ENCODE measurements at regions not wholly inside any gene's neighbourhood (a gene's known extent, or its start where the extent isn't known, plus 50 kb on each side); places are given as distances from the start of the nearest gene placed in this dataset.

DNA sequence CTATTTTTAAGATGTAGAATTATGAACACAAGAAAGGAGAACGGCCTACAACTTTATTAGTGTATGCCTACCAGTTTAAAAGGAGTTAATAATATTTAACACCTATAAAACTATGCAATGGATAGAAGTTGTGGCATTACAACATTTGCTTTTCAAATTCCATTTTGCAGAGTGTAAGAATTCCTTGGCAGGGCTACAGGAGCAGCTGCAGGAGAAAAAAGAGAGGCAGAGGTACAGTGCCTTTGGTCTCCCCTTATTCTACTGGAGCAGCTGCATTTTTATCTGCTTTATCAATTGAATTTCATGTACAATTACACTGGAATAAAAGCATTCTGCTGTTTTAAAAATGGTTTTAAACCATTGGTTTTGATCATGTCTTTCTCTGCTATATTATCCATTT lies 145.7 kb upstream of the KCNH8 start:
- intact Hi-C loops (cut with DNase I): no loop called here
- Histone ChIP-seq H3K27me3 (no peaks in the 10 kb centered on the region), H3K4me1 (no peaks in the 10 kb centered on the region), H3K4me3 (no peak overlapping the region), H3K9me3 (no peaks in the 10 kb centered on the region), H3K36me3 (no peaks in the 10 kb centered on the region), H3K27ac (no peak overlapping the region)
- no peak for ATAC-seq
- WGBS (ENCODE audit: insufficient coverage, low coverage, low lambda C conversion rate, missing lambda C conversion rate): 24% methylated on average over 1 of the region's 1 CpG
- TF ChIP-seq POLR2A (IDR thresholded peaks at IDR 0.05): no peak
- TF ChIP-seq, protein P1, sequence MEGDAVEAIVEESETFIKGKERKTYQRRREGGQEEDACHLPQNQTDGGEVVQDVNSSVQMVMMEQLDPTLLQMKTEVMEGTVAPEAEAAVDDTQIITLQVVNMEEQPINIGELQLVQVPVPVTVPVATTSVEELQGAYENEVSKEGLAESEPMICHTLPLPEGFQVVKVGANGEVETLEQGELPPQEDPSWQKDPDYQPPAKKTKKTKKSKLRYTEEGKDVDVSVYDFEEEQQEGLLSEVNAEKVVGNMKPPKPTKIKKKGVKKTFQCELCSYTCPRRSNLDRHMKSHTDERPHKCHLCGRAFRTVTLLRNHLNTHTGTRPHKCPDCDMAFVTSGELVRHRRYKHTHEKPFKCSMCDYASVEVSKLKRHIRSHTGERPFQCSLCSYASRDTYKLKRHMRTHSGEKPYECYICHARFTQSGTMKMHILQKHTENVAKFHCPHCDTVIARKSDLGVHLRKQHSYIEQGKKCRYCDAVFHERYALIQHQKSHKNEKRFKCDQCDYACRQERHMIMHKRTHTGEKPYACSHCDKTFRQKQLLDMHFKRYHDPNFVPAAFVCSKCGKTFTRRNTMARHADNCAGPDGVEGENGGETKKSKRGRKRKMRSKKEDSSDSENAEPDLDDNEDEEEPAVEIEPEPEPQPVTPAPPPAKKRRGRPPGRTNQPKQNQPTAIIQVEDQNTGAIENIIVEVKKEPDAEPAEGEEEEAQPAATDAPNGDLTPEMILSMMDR (IDR thresholded peaks at IDR 0.05): no peak
- DNase-seq: no peak

DNA sequence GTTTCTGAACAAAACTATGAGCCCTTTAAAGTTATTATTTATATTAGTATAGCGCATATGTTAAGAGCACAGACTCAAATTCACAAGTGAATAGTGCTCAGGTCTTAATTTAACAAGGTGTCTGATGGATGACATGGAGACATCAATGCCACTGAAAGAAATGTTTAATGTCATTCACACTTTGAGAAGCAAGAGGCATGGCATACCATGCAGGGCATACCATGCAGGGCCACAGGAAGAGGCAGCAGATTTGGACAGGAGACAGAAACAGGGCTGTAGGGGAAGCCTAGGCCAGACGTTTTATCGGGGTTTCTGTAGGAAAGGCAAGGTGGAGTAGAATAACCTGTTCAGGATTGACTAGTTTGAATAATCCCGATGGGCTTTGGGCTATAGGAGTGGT lies 150.2 kb upstream of the KCNH8 start:
- Histone ChIP-seq H3K9me3 (no peaks in the 10 kb centered on the region), H3K4me3 (no peak overlapping the region), H3K4me1 (no peaks in the 10 kb centered on the region), H3K36me3 (no peaks in the 10 kb centered on the region), H3K27me3 (no peaks in the 10 kb centered on the region), H3K27ac (no peak overlapping the region)
- DNase-seq: no peak
- ATAC-seq: no peak
- intact Hi-C loops (cut with DNase I): no loop called here
- no peak for TF ChIP-seq POLR2A (IDR thresholded peaks at IDR 0.05)
- TF ChIP-seq, protein P1 (IDR thresholded peaks at IDR 0.05): no peak
- 40% methylated on average over 4 of the region's 4 CpGs for WGBS (ENCODE audit: insufficient coverage, low coverage, low lambda C conversion rate, missing lambda C conversion rate)

GRCh38 chr3:18992709-18993108 lies 155.6 kb upstream of the KCNH8 start:
- no peak overlapping the region for H3K27ac ChIP-seq
- no peaks in the 10 kb centered on the region for H3K4me1 ChIP-seq
- no peak overlapping the region for H3K4me3 ChIP-seq
- DNase-seq: no peak
- no peak for ATAC-seq
- H3K9me3 ChIP-seq: no peaks in the 10 kb centered on the region
- TF ChIP-seq, protein P1 (IDR thresholded peaks at IDR 0.05): no peak
- TF ChIP-seq POLR2A (IDR thresholded peaks at IDR 0.05): no peak
- H3K27me3 ChIP-seq: no peaks in the 10 kb centered on the region
- intact Hi-C loops (cut with DNase I): no loop called here
- H3K36me3 ChIP-seq: no peaks in the 10 kb centered on the region
- 42% methylated on average over 1 of the region's 1 CpG for WGBS (ENCODE audit: insufficient coverage, low coverage, low lambda C conversion rate, missing lambda C conversion rate)

DNA sequence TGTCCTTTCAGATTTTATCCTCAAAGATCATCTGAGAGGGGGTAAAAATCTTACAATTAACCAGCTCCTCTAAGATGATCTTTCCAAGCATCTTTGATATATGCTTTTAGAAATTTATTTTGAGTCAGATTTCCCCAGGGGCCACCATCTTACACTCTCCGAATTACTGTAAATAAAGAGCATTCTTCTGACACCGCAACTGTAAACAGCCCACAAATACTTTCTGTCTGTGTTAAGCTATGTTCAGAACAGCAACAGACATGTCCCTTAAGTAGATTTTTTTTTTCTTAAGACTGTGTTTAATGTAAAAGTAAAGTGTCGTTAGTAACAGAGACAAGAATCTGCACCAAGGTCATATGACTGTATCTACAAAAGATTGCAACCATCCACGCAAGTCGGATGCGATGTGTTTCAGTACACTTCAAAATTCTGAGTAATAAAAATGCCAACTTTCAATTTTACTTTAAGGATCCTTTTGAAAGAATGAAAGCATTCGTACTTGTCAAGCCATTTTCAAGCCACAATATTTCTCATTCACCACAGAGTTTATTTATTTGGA lies 159.0 kb upstream of the KCNH8 start:
- DNase-seq (no peak), ATAC-seq (no peak)
- H3K27ac ChIP-seq: no peak overlapping the region
- H3K4me1 ChIP-seq: no peaks in the 10 kb centered on the region
- no peaks in the 10 kb centered on the region for H3K36me3 ChIP-seq
- no peak overlapping the region for H3K4me3 ChIP-seq
- H3K9me3 ChIP-seq: no peaks in the 10 kb centered on the region
- intact Hi-C loops (cut with DNase I): no loop called here
- TF ChIP-seq, protein P1 (IDR thresholded peaks at IDR 0.05): no peak
- no peak for TF ChIP-seq POLR2A (IDR thresholded peaks at IDR 0.05)
- WGBS (ENCODE audit: insufficient coverage, low coverage, low lambda C conversion rate, missing lambda C conversion rate): 57% methylated on average over 7 of the region's 7 CpGs
- H3K27me3 ChIP-seq: no peaks in the 10 kb centered on the region

Data from right lobe of liver (tissue), 6 donors.